ES-I3 (cell line): ENCODE measurements at regions not wholly inside any gene's neighbourhood (a gene's known extent, or its start where the extent isn't known, plus 50 kb on each side); places are given as distances from the start of the nearest gene placed in this dataset.
"Not testable (repeated sequence)": the region's sequence is repeated elsewhere in the genome, so short reads cannot be mapped to it uniquely, and the experiment has no call there.

Experiments used
- H3K36me3 ChIP-seq: 2 replicates; pipeline ENCODE4 v1.6.1; 2013; ENCODE audit warnings: mild to moderate bottlenecking, low read length, control low read depth, moderate library complexity; ENCODE audit not compliant: insufficient read depth
- H3K4me1 ChIP-seq: 2 replicates; pipeline ENCODE4 v1.6.1; 2013; ENCODE audit warnings: mild to moderate bottlenecking, control low read depth, low read length; ENCODE audit not compliant: insufficient read depth
- H3K9ac ChIP-seq: 2 replicates; pipeline ENCODE4 v1.6.1; 2013; ENCODE audit warnings: low read depth, mild to moderate bottlenecking, low read length, moderate library complexity
- H3K9me3 ChIP-seq: 2 replicates; pipeline ENCODE4 v1.6.1; 2013; ENCODE audit warnings: mild to moderate bottlenecking, low read length, moderate library complexity; ENCODE audit not compliant: control insufficient read depth, insufficient read depth

DNA sequence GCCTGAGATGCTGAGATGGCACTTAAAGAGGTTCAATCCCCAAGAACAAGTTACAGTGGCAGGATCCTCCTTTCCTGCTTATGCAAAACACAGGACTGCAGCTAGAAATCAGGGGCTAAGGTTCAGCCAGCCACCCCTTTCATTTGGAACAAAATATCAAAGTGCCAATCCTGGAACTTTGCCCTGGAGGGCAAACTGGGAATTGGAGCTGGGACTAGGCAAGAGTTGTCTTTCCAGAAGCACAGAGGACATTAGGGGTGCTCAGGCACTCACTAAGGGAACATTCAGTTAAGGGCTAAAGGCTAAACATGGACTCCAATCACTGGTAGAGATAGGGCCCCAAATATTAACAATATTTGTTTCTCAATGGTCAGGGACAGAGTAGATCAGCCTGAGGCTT lies 237.2 kb downstream of the EMP1 start:
- no peaks in the 10 kb centered on the region for H3K36me3 ChIP-seq
- peaks cover 16% of the 10 kb centered on the region for H3K4me1 ChIP-seq
- H3K9me3 ChIP-seq = no peaks in the 10 kb centered on the region
- no peak overlapping the region for H3K9ac ChIP-seq

DNA sequence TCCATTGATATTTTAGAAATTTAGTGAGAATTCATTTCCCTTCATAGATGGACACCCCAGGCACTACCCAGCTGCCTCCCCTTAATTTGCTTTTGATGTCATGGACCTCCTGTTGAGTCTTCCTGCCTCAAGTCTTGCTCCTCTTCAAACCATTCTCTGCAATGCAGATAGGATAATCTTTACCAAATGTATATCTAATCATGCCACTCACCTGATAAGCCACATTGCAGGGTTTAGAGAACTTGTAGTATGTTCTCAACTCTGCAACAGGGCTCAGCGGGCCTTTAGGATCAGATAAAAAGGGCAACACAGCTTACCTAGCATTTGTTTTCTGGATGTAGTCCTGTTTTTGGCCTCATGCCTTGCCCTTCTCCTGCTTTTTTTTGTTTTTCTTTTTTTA lies 234.5 kb downstream of the EMP1 start:
- Histone ChIP-seq H3K9ac (no peak overlapping the region), H3K4me1 (peaks cover 13% of the 10 kb centered on the region), H3K36me3 (no peaks in the 10 kb centered on the region), H3K9me3 (no peaks in the 10 kb centered on the region)

DNA sequence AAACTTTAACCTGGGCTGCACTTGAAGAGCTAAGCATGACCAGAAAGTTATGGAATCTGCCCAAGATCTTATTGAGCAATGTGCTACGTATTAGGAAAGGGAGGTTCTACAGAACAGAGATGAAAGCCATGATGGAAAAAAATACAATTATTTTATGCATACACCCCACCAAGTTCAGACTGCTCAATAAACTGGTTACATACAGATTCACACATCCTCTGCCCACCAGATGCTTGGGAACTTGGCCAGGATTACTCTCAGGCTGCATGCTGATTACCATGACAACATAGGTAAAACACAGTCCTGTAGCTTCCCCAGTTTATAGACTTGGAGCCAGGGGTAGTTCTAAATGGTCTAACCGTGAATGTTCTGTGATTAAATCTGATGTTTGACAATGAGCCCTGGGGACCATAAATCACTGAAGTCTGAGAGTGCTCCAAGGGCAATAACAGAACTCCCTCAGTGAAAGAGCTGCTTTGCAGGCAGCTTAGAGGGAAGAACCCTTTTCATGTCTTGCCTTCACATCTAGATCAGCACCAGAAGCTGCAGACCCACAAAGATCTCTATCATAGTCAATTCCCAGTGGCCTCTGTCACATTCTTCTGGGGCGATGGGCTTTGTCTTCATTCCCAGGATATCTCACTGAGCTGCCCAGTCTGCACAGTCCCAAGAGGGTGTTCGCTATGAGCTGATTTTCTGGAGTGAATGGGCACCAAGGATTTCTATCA lies 232.2 kb downstream of the EMP1 start:
- Histone ChIP-seq H3K36me3 (no peaks in the 10 kb centered on the region), H3K4me1 (peaks cover 5% of the 10 kb centered on the region; the same call in 1 of the 2 replicates), H3K9me3 (no peaks in the 10 kb centered on the region), H3K9ac (no peak overlapping the region)

DNA sequence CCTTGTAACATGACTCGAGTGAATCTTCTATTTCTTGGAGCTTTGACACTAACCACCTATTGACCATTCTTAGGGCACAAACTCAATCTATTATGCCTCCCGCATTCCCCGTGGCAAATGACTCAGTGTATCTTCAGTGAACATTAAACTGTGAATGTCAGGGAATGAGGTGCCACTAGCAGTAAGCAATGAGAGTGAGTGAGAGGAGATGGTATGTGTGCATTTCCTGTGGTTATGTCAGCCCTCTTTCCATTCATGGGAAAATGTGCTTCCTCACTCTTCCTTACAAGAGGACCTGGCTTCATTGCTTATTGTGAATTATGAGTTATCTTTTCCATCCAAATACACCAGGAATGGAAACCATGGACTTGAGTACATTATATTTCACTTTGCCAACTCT lies 229.2 kb downstream of the EMP1 start:
- no peaks in the 10 kb centered on the region for H3K36me3 ChIP-seq
- peaks cover 5% of the 10 kb centered on the region; the same call in 1 of the 2 replicates for H3K4me1 ChIP-seq
- no peaks in the 10 kb centered on the region for H3K9me3 ChIP-seq
- no peak overlapping the region for H3K9ac ChIP-seq

DNA sequence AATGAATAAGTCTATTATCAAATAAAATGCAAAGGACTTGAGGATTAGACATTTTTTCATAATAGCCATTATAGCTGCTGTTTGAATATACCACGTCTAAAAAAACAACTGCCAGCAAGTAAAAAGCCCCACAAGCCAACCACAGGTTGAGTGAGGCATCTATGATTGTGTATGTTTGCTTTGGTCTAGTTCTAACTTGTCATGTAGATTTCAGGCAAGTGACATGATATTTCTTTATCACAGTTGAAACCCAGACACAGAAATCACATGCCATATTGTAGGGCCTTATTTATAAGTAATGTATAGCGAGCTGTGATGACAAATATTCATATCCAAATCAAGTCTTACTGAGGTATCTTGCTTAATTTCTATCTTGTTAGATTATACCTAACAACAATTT lies 225.8 kb downstream of the EMP1 start:
- Histone ChIP-seq H3K9me3 (no peaks in the 10 kb centered on the region), H3K4me1 (peaks cover 5% of the 10 kb centered on the region; the same call in 1 of the 2 replicates), H3K36me3 (no peaks in the 10 kb centered on the region), H3K9ac (no peak overlapping the region)

DNA sequence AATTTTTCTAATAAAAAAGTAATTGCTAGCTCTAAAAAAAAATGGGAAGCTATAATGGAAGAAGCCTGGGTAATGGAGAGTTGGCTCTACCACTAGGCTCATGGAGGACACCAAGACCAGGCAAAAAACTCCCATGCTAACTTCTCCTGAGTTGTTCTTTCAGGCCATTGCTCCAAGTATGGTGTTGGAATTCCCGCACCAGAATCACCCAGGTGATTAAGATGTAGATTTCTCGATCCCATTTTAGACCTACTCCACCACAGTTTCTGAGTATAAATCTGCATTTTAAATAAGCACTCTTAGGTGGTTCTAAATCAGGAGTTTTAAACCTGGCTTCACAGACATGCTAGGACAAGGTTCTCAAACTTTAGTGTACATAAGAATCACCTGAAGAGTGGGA lies 221.0 kb downstream of the EMP1 start:
- H3K36me3 ChIP-seq = no peaks in the 10 kb centered on the region

DNA sequence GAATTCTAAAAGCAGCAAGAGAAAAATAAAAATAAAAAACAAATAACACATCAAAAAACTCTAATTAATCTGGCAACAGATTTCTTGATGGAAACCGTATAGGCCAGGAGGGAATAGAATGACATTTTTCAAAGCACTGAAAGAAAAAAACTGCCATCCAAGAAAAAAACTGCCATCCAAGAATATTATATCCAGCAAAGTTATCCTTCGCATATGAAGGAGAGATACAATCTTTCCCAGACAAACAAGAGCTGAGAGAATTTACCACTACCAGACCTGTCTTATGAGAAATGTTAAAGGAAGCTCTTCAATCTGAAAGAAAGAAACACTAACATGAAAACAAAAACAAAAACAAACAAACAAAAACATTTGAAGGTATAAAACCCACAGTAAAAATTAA lies 214.8 kb downstream of the EMP1 start:
- Histone ChIP-seq H3K4me1 (no peaks in the 10 kb centered on the region), H3K36me3 (no peaks in the 10 kb centered on the region), H3K9ac (no peak overlapping the region), H3K9me3 (peaks cover 3% of the 10 kb centered on the region; the same call in 1 of the 2 replicates)

More for the DNA sequence above, 221.0 kb downstream of the EMP1 start:
- H3K9ac ChIP-seq = no peak overlapping the region
- H3K4me1 ChIP-seq = no peaks in the 10 kb centered on the region
- no peaks in the 10 kb centered on the region; the same call in 1 of the 2 replicates for H3K9me3 ChIP-seq

DNA sequence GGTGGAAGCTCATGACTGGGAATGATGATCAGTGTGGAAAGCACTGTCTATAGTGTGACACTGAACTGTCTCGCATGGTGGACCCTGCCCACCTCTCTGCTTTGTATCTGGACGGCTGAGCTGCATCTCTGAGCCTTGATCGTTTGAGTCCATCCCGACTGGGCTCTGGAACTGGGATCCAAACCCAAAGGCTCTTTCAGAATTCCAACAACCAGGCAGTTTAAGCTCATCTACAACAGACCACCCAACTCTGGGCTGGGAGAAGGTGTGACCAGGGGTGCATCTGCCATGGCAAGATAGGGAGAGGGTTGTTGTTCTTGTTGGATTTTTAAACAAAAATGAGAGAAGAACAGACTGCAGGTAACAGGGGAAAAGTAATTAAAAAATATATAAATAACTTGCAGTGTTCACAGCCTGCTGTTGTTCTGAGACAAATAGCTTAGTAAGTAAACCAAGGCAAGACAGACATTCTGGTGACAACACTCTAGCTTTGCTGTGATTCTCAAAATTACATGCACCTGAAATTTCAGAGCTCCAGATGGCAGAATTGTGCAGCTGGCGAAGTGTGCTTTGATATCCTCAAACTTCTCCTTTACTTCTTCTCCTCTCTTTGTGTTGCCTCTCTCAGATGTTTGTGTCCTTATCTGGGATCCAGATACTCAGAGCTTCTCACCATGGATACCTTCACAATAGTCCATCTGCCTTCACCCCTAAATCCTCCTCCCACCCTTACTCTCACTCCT lies 209.6 kb downstream of the EMP1 start:
- Histone ChIP-seq H3K4me1 (no peaks in the 10 kb centered on the region), H3K9ac (no peak overlapping the region), H3K9me3 (peaks cover 3% of the 10 kb centered on the region; the same call in 1 of the 2 replicates), H3K36me3 (no peaks in the 10 kb centered on the region)

DNA sequence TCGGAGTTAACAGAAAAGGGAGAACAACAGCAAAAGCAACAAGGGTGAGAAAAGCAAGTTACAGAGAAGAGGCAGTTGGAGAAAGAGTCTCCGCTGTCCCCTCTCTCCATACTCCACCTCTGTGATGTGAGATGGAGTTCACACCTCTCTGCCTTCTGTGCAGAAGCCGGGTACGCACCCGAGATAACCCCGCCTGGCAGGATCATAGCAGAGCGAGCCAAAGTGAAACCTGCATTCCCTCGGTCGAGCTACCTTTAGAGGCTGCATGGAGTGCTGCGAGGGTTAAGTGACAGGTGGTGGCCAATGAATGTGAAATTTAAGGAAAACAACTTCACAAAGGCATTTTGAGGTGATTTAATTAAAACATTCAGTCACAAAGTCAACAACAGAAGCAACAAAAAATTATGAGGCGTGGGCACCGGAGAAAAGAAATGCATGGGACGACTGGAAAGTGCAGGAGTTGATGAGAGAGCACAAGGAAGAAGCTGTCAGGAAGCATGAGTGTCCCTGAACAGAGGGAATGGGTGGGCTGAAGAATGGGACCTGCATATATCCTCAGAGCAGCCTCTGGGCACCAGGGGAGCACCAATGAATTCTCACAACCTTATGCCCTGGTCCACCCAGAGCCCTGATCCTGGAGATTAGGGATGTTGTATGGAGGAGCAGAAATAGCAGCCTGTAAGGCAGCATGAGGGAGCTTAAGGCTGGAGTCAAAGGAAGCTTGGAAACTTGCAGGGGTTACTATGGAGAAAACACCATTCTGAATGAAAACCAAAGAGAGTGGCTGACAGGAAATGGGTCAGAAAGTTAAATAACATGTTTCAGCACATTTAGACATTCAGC lies 208.3 kb downstream of the EMP1 start:
- no peaks in the 10 kb centered on the region for H3K36me3 ChIP-seq
- no peaks in the 10 kb centered on the region for H3K4me1 ChIP-seq
- peaks cover 3% of the 10 kb centered on the region; the same call in 1 of the 2 replicates for H3K9me3 ChIP-seq
- no peak overlapping the region for H3K9ac ChIP-seq

DNA sequence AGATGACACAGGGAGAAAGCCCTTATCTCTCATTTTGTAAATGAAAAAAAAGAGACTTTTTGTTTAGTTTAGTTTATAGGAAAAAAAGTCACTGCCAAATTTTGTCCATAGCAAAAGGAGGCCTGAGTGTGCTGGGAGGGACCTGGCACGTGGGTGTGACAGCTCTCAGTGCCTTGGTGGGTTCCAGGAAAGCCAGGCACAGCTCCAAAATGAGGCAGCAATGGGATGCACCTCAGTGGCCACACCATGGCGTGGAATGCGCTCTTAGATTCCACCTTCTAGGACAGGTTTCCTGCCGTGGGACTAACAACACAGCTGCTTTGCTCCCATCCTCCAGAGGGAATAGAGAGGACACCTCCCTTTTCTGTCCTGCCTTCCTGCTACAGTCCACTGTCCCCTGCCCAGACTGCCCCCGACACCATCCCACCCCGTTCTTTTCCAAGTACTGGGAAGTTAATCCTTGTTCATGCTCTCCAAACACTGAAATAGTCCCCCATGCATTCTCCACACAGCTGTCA lies 207.6 kb downstream of the EMP1 start:
- Histone ChIP-seq H3K9me3 (peaks cover 3% of the 10 kb centered on the region; the same call in 1 of the 2 replicates), H3K4me1 (no peaks in the 10 kb centered on the region), H3K36me3 (no peaks in the 10 kb centered on the region), H3K9ac (no peak overlapping the region)

DNA sequence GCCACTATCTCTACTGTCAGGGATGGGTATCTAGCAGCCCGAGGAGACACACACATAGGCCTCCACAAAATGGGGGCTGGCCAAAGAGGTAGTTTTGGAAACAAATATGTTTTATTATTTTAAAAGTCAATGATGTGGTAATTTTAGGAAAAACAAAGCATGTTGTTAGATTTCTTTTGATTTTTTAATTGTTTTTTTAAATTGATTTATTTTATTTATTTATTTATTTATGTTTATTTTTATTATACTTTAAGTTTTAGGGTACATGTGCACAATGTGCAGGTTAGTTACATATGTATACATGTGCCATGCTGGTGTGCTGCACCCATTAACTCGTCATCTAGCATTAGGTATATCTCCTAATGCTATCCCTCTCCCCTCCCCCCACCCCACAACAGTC lies 194.8 kb downstream of the EMP1 start:
- H3K9me3 ChIP-seq, H3K9ac ChIP-seq, H3K4me1 ChIP-seq, H3K36me3 ChIP-seq: not testable (repeated sequence)

DNA sequence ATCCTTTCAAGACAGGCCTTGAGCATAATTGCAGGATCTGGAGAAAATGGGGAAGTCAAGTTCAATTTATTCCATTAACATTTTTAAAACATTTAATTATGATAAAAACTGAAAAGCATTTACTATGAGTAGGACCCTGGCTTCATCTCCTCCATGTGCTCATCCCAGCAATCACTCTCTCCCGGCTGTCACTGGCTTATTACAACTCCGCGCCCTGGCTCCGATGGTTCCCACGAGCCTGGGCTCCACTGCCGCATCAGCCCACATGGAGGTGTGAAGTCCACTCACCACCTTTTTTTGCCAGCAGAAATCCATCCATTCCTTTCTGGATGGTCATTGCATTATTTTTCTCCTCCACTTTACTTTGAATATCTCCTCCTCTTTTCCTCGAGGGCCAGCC lies 194.4 kb downstream of the EMP1 start:
- H3K9ac ChIP-seq = no peak overlapping the region
- H3K9me3 ChIP-seq = no peaks in the 10 kb centered on the region
- 0 out of 2 replicates have a peak, but pooled peaks cover 6% of the 10 kb centered on the region for H3K4me1 ChIP-seq

DNA sequence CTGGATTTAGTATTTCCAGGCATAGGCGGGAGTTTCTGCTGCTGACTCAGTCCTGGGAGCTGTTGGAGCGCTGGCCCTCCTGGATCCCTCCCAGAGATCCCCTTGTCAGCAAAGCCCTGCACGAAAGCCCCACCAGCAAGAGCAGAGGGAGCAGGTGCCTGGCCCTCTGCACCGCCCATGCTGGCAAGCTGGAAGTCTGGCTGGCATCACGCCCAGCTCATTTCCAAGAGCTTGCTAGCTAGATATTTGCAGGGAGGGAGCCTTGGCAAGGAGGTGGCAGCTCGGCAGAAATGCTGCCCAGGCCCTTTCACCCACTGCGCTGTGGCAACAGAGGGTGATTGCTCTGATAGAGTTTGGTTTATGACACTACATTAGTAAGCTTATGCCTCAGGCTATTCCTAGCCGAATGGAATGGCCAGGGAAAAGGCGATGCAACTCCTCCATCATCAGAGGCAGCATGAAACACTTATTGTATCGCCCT lies 193.9 kb downstream of the EMP1 start:
- Histone ChIP-seq H3K9me3 (no peaks in the 10 kb centered on the region), H3K9ac (no peak overlapping the region), H3K36me3 (no peaks in the 10 kb centered on the region), H3K4me1 (0 out of 2 replicates have a peak, but pooled peaks cover 6% of the 10 kb centered on the region)

More for the DNA sequence above, 194.4 kb downstream of the EMP1 start:
- no peaks in the 10 kb centered on the region for H3K36me3 ChIP-seq

DNA sequence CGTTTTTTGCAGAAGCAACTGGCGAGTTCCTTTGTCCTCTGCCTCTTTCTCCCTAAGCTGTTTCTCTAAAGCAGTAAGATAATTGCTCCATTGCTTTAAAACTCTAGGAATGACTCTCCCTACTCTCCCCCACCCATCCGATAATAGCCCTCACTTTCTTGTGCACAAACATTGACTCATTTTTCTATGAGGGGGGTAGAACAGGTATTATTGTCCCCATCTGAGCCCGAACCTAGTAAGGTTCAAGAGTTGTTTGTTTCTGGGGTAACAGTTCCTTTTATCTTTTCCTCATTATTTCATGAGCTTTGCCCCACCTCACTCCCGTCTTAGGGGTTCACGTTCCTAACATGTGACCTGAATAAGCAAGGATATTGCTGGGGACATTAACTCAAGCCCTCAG lies 190.6 kb downstream of the EMP1 start:
- Histone ChIP-seq H3K9ac (no peak overlapping the region), H3K36me3 (no peaks in the 10 kb centered on the region), H3K4me1 (0 out of 2 replicates have a peak, but pooled peaks cover 6% of the 10 kb centered on the region), H3K9me3 (no peaks in the 10 kb centered on the region)
